ENCODE measurements at regions not wholly inside any gene's neighbourhood (a gene's known extent, or its start where the extent isn't known, plus 50 kb on each side); places are given as distances from the start of the nearest gene placed in this dataset.

DNA sequence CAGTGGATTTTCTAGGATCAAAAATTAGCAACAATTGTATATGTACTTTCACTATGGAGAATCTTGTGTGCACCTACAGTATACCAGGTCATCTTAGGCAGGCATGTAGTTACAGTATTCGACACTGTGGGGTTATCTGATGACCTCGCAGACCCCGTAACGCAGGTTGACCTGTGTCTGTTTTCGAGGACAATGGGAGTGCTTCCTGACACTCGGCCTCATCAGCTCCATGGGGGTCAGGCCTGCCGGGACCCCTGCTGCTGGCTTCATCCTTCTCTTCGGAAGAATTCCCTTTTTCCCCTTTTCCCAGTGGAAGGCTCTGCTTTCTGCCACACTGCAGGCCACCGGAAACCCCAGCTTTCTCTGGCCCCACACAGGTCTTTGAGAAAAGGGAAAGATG lies 102.8 kb upstream of the TMEM18 start:
- no peak for DNase-seq

DNA sequence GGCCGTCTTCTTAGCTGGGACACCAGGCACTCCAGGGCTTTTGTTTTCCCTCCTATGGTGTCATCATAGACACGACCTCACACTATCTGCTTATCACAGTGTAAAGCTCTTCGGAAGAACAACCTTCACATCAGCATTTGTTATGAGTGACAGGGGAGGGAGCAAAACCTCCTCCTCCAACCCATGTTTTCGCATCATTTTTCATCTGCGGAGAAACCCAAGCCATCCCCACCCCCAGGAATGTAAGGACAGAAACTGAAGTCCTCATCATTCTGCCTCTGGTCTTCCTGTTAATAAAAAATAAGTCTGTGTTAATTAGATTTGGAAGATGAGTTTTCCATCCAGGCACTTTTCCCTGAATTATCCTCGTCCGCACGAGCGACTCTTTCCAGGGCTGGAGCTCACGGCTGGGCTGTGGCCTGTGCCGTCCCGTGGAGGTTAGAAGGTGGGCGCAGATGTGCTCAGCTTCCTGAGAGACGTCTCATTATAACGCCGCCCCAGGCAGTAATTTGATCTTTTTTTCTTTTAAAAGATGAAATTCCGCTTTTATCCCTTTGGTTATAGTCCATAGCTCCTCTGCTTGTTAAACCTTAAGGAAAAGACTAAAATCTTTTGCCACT lies 101.6 kb upstream of the TMEM18 start:
- DNase-seq: no peak

DNA sequence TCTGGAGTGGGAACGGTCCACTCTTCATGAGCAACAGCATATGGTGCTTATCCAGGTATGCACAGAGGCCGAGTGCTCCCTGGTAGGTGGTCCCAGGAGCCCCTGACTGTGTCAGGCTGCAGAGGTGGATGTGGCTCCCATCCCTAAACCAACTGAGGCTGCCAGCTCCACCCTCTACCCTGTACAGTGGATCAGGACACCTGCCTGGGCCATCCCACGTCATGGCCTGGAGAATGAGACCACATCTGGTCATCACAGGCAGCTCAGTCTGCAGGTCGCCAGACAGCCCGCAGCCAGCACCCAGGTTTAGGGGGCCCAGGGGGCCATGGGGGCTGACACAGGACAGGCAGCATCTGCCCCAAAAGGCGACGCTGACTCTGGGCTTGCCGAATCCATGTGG lies 100.3 kb upstream of the TMEM18 start:
- no peak for DNase-seq

DNA sequence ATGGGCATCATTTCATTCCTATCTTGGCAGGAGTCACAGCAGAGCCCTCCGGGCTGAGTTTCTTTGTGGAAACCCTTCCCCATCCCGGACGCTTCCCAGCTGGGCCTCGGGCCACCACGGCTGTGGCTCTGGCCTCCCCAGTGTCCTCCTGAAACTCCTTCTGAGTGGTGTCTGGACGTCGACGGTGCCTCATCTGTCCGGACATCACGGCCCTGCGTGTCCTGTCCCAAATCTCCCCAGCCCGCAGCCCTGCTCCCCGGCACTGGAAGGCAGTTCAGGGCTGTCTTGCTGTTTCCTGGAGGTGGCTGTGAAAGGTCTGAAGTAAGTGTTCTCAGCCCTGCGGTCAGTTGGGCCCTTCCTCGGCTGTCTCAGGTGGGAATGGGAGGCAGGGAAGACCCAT lies 99.8 kb upstream of the TMEM18 start:
- DNase-seq: no peak

DNA sequence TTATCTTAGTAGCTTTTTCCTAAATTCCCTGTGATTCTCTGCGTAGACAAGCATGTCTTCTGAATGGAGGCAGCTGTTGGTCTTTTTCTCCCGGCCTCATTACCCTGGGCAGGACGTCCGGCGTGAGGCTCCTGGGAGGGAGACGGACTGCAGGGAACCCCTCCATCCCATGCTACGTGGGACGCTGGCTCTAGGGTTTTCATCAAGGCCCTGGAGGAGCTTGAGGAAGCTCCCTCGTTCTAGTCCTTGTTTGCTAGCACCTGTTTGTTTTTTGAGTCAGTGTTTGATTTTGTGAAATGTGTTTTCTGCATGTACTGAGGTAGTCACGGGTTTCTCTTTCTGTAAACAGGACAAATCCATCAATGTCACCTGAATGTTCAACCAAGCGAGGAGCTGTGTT lies 99.3 kb upstream of the TMEM18 start:
- no peak for DNase-seq

DNA sequence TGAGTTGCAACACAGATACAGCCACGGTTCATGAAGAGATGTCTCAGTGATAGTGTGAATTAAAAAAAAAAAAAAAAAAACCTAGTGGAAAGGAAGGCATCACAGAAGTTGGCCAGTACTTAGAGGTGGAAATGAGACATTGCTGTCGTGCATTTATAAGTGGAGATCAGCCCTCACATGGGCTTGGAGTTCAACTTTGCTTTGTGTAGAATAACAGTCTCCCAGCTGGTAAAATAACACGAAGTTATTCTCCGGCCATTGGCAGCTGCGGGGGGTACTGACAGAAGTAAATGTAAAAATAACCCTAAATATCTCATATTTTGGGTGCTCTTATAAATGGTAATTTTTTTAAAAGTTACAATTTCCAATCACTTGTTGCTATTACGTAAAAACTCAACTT lies 98.8 kb upstream of the TMEM18 start:
- DNase-seq: no peak

DNA sequence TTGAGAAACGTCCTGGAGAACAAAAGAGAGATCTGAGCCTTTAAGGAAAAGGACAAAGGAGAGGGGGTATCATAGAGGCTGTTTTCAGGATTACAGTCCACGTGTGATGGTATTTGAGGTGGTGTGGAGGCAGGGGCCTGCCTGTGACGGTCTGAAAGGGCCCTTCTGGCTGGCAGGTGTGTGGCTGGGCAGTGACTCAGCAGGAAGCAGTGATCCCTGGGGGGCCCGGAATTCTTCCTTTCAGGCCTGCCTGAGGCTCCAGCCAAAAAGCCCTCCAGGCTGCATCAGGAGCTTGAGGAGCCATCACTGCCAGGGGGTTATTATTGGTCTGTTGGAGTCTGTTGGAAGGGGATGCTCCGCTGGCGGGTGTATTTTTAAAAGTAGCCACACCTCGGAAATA lies 97.2 kb upstream of the TMEM18 start:
- DNase-seq: no peak

DNA sequence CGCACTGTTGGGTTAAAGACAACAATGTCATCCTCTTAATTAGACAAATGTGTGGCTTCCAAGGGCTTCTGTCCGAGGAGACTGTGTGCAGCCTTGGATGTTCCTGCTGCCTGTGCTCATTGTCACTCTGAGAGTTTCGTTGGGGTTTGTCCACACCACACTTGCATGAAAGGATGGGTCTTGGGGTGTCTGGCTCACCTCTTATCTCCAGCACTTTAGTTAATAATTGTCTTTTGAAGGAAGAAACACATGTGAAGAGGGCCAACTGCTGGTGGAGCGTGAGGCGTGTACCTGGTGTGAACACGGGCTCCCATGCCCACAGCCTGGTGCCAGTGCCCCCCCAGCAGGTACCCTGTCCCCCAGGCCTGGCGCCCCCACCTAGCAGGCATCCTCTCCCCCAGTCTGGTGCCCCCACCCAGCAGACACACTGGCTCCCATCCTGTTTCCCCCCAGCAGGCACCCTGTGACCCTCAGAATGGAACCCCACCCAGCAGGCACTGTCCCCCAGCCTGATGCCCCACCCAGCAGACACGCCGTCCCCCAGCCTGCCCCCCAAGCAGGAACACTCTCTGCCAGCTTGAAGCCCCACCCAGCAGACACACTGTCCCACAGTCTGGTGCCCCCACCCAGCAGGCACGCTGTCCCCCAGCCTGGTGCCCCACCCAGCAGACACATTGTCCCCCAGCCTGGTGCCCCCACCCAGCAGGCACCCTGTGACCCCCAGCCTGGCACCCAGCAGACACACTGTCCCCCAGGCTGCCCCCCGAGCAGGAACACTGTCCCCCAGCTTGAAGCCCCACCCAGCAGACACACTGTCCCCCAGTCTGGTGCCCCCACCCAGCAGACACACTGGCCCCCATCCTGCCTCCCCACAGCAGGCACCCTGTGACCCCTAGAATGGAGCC lies 96.3 kb upstream of the TMEM18 start:
- DNase-seq: no peak

DNA sequence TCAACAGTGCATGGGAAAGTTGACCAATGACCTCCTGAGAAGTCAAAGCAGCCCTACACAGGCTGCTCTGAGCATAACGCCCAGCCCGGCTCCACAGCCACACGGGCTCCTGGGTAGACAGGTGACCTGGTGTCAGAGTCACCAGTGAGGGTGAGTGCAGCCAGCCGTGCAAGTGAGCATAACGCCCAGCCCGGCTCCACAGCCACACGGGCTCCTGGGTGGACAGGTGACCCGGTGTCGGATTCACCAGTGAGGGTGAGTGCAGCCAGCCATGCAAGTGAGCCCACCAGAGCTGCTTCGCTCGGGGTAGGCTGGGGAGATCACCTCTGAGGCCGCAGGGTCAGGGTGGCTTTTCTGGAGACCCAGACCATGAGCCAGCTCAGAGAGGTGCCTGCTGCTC lies 94.3 kb upstream of the TMEM18 start:
- no peak for DNase-seq

DNA sequence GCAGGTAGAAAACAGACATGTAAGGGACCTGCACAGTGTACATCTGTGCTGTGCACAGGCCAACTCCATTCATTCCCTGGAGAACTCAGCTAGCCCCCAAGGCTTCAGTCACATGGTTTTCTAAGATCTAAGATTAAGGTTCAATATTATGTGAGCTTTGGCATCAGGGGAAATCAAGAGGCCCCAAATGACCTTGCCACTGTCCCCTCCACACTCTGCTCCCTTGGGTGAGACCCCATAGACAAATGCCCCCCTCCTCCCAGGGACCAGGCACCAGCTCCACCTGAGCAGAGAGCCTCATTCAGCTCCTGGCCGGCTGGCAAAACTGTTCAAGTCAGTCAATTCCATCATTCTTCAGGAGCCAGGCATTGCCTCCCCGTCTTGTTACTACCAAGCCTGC lies 93.6 kb upstream of the TMEM18 start:
- DNase-seq: no peak

DNA sequence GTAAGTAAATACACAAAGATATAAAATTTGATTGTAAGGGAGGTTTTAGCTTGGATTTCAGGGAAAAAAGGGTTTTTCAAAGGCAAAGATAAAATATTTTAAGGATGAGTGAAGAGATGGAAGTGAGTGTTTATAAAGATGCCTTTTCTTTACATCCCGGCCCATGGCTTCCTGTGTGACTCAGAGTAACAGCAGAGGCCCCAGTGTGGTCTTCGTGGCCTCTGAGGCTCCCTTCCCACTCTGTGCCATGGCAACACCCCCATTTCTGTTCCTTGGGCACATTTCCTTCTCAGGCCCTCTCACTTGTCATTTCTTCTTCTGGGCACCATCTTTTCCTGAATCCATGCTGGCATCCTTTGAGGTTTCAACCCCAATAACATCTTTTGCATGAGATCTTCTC lies 92.6 kb upstream of the TMEM18 start:
- DNase-seq: no peak

DNA sequence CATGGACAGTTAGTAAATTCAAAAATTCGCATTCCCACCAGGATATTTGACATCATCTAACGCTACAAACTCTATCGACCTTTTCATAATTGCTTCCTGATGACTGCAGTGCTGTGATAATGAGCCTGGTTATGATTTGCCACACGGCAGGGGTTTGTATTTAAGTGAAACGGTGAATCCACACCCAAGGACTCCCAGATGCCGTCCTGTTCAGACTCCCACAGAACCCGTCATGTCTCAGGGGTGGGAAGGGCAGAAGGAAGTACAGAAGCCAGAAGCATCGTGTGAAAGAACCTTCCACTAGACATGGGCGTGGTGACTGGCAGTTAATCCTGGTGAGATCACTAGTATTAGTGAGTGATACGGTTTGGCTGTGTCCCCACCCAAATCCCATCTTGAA lies 91.2 kb upstream of the TMEM18 start:
- no peak for DNase-seq

DNA sequence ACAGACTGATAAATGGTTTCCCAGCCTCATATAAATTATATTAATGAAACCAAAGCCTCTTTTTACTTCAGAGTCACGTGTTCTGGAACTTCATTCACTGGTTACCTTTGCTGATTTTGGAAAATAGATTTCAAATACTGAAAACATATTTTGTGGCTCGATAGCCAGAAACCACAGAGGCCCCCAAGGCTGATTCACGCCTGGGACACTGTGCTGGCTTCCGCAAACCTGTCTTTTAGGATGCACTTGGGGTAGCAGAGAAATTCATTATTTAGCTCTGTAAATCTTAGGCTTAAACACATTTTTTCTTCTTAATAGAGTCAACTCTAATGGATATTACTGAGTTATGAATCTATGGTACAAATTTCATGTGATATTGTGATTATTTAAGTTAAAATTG lies 90.7 kb upstream of the TMEM18 start:
- no peak for DNase-seq

DNA sequence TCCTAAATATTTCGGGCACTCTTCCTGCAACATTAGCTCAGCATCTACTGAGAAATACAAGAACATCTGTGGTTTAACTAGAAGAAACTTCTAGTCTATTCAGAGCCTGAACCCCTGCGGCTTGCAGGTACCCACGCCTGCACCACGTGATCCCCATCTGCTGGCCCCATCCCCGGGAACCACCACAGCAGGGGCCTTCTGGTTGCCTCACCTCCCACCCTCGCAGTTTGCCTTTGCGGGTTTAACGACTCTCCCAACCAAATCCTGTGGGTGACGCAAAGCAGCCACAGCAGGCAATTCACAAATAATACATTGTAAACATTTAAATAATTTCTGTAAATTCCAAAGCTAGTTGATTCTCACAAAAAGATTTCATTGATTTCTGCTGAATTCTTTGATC lies 90.2 kb upstream of the TMEM18 start:
- DNase-seq: no peak

DNA sequence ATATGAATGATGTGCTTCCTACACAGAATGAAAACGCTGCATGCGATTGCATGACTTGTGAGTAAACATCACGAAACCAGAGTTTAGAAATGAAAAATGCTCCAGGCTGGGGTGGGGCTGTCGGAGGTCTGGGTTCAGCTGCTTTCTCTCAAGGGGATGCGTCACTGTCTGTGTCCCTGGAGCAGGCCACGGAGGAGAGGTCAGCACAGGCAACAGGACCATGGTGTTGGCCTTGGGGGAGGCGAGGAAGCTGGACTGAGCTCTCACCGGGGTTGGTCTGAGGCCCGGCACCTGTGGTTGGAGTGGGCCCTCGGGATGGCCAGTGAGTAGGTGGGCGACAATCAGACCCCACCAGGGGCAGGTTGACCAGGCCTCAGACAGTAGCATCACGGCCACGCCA lies 89.0 kb upstream of the TMEM18 start:
- no peak for DNase-seq

DNA sequence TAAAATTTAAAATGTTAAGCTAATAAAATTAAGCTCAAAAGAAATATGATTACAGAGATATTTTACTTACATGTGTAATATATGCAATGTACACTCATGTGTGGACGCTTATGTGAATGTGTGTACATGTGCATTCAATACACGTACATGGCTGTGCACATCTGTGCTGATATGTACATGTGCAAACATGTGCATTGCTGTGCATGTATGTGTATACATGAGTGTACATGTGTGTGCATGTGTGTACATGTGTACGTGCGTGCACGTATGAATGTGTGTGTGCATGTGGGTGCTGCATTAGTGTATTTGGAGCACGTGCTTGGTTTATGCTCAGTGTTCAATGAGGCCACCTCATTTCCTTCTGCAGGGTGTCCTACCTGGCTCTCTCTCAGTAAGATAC lies 88.2 kb upstream of the TMEM18 start:
- DNase-seq: no peak

DNA sequence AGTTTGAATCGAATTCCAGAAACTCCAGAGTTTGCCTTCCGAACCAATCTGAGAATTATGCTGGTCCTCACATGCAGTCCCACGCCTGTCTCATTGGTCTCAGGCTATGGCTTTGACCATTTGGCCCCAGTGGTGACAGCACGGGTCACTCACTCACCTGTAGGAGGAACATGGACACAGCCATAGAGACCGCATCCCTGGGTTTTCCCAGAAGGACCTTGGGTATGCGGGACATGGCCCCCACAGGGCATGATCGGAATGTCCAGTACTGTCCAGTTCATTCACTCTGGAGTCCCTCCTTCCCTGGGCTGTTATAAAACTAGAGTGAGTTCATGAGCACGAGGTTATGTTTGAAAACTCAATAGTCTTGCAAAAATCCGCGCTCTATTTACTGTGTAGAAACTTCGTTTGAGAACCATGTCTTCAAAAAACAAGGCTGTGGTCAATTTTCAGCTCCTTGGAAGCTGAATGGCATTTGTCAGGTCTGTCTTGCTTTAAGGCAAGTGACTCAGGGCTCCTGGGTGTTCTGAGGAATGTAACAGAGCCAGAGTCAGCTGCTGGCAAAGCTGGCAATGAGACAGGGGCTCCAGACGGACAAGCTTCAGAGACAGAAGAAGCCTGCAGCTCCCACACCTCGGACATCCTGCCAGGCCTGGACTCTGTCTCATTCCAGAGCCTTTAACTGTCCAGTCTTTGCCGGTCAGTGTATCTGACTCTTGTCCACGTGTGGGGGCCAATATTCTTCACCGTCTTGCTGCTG lies 86.7 kb upstream of the TMEM18 start:
- no peak for DNase-seq

DNA sequence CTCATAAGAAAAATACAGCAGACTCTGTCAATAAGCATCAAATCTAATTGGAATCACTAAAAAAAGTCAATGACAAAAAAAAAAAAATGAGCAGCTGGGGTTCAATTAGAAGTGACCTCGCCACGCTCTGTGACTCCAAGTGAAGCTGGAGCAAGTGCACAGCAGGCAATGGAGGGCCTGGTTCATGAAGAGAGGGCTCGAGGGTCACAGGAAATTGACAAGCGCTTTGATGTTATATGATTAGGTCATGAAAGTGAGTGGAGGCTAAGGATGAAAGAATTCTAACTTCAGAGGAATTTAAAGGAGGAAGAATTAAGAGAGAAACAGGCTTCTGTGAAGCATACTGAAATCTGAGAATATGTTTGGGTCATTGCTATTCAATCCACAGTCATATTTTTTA lies 85.4 kb upstream of the TMEM18 start:
- no peak for DNase-seq

DNA sequence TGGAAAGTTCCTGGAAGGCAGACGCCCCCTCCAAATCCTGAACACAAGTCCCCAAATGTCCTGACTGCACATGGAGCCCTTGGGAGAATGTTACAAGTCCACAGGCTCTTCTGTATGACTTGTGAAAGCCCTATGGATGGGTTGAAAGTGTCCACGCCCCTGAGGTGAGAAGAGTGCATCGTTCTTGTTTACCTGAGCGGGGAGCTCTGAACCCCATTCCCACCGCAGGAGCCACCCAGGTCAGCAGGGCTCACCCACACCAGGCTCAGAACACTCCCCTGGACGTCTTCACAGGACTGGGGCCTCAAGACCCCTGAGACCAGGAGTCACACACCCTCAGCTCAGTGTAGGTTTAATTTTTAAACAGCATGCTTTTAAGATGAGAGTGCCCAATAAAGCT lies 84.2 kb upstream of the TMEM18 start:
- no peak for DNase-seq

DNA sequence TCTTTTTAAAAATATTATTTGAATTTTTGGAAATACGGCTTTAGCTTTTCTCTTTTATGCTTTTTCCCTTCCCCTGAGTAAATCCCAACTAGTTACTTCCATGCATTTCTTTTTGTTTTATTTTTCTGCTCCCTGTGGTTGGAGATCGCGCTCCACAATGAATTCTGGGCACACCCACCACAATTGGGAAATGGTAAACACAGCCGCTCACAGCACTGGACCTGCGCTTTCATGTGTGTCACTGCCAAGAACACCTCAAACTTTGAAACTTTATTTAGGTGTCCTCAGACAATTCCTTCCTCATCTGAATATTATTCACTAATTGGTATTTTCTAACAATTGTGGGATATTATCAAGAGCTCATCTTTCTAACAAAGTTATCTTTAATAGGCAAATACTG lies 82.8 kb upstream of the TMEM18 start:
- DNase-seq: no peak

DNA sequence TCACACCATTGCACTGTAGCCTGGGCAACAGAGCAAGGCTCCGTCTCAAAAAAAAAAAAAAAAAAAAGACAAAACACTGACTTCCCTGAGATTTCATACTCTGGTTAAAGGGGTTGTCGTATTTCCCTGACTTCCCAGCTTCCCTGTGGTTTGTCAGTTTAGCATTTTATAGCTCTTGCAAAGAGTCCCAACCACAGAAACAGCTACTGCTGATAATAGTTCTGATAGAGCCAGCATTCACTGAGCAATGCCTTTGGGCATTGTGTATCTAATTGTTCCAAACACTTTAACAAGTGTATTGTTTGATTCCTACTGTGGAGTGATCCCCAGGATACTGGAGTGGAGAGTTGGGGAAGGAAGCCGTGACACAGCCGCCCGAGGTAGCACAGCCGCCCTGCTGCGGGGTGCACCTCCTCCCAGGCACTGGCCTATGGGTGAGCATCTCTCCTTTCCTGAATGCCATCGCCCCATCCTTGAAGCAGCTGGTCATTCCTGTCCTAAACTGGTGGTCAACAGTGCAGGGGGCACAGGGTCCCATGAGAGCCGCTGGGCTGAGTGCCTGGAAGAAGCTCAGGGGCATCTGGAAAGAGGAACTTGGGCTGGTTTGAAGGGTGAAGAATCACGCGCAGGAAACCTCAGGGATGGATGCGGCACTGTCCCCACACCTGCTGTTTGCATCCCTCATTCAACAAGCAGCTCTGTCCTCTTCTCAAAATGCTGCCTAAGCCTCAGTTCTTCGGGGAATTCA lies 81.0 kb upstream of the TMEM18 start:
- no peak for DNase-seq

DNA sequence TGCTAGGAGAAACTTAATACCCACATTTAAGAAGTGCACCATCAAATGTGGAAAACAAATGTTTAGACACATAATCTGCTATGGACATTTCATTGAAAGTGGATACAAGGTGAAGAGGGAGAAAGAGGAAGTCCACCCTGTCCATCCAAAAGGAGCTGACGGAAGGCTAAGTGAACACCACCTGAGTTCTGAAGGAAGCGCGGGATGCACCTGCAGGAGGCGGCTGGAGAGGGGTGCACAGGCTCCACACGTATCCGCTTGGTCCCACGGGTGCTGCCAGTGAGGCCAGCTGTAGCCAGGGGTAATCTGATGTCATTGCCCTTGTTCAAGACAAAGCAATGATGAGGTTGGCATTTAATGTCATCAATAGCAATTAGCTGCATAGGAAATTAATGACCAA lies 75.9 kb upstream of the TMEM18 start:
- no peak for DNase-seq

DNA sequence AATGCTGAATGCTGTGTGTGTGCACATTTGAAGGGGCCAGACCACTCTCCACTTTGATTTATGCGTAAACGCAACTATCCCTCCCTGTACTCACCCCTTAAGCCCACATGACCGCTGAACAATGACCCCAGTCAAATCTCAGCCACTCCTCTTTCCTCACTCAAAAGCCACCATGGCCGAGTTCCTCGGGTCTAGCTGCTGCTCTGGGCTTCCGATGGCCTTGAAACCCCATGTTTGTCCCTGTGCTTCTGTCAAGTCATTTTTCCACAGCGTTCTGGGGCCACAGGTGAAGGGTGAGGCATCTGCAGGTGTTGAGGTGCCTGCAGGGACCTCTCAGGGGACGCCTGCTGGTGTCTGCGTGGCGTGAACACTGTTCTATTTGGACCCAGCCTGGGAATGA lies 74.3 kb upstream of the TMEM18 start:
- no peak for DNase-seq
